GM19463 (cell line): ENCODE measurements at regions not wholly inside any gene's neighbourhood (a gene's known extent, or its start where the extent isn't known, plus 50 kb on each side); places are given as distances from the start of the nearest gene placed in this dataset.

Experiments used
- ATAC-seq: cut with Tn5 transposase; IDR thresholded peaks from one replicate; pipeline ENCODE4 v1.9.1; 2021; ENCODE audit warnings: mild to moderate bottlenecking, moderate library complexity; ENCODE audit not compliant: unreplicated experiment

DNA sequence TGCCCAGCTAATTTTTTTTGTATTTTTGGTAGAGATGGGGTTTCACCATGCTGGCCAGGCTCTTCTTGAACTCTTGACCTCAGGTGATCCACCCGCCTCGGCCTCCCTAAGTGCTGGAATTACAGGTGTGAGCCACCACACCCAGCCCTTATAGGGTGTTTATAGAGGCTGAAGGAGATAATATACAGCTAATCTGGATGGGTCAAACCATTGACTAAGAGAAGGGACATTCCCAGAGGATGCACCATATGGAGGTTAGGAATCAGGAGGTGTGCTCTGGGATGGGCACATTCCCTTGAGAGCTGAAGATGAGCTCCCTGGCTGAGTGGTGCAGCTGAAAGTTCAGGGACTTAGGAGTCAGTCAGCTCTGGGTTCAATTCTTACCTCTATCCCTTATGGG lies 68.3 kb upstream of the SHISA3 start:
- ATAC-seq, result no peak

GRCh38 chr4:42329421-42329820 lies 67.9 kb upstream of the SHISA3 start:
- ATAC-seq, result no peak

- ATAC-seq, result no peak
Observed at GRCh38 chr4:42330002-42330592, 67.2 kb upstream of the SHISA3 start.

DNA sequence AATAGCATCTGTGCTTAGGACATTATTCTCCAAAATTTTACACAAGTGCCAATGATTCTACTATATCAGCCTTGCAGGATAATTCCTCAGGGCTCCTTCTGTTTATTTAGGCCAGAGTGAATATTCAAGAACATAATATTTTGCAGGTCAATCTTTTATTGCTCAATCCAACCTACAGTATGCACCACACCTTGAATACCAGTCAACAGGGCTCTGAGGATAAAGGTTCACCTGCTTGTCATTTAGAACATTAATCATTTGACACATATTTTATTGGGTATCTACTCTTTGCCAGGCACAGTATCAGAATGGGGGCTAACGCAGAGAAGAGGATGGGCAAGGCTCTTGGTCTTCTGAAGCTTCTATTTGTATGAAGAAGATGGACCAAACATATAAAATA lies 66.2 kb upstream of the SHISA3 start:
- ATAC-seq, result no peak

DNA sequence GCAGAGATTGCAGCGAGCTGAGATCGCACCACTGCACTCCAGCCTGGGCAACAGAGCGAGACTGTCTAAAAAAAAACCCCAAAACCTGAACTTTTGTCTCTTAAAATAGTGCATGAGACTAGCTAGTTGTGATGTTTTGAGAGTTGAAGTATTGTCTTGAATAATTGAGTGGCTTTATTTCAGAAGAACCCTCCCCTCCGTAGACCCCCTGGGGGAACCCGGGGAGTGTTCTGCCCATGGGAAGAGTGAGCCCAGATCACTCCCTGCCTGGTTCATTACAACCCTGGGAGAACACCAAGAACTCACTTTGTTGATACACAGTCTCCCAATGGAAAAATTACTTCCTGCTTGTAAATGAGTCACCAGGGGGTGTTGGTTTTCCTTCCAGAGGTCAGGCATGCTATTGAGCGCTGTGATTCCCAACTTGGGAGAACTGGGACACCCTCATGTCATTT lies 65.3 kb upstream of the SHISA3 start:
- ATAC-seq, result peak; percentile 45

- ATAC-seq, result no peak
Observed at GRCh38 chr4:42339935-42340406, 57.3 kb upstream of the SHISA3 start.

DNA sequence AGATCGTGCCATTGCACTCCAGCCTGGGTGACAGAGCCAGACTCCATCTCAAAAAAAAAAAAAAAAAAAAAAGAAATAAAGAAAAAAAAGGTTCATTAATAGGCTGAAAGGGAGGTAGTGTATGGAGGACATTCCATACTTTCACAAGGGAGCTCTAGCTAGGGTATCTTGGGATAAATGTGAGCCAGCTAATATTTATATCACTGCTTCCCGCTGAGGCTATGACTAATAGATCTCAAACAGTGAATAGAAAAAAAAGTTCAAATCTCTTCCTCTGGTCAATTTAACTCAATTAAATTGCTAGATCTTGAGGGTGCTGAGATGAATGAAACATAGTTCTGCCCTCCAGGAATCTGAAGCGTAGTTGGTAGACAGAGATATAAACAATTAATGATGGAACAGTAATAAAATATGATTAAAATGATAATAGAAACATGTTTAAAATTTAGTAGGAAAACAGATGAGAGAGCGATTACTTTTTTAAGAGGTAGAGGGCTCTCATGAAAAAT lies 55.7 kb upstream of the SHISA3 start:
- no peak for ATAC-seq

- no peak for ATAC-seq
Observed at GRCh38 chr4:42342459-42342858, 54.8 kb upstream of the SHISA3 start.

DNA sequence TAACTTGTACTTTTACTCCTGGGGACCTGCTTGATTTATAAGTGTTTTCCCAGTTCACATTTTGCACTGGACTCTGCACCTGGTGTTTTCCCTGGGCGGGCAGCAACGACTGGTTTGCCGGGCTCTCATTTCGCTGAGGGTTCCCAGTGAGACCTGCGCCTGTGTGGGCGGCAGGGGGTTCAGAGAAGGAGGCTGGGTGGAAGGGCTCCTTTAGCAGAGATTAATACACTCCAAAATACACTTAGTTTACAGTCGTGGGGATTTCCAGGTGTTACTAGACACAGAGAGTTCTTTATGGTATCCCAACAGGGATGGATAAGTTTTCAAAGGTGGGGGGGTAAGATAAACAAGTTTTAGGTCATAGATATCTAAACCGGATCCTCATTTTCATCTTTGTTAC lies 53.0 kb upstream of the SHISA3 start:
- ATAC-seq, result peak; percentile 51

DNA sequence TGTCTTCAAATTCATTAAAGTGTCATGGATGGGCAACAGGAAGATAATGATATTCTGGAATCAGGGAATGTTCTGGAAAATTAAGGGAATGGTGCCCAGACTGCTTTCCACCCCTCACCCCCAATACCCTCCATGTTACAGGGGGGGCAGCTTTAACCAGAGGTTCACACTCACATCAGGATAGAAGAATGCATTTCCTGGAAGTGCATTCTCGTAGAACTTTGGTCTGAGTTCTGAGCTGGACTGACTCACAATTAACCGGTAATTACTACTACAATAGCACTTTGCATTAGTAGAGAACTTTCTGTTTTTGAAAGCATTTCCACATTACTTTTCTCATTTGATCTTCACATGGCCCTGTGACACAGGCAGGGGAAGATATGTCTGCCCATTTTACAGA lies 52.5 kb upstream of the SHISA3 start:
- ATAC-seq, result no peak

GRCh38 chr4:42345962-42346544 lies 51.2 kb upstream of the SHISA3 start:
- ATAC-seq, result no peak

GRCh38 chr4:42347076-42347475 lies 50.2 kb upstream of the SHISA3 start:
- no peak for ATAC-seq
